MCF 10A (cell line): ENCODE measurements at regions not wholly inside any gene's neighbourhood (a gene's known extent, or its start where the extent isn't known, plus 50 kb on each side); places are given as distances from the start of the nearest gene placed in this dataset.

Experiments
- BruUV-seq: library from RNA; stranded (reverse); fragments of 400-500 nt; replicated peaks from 2 replicates; lab custom pipeline; 2021; lab: Mats Ljungman, UMichigan
- CTCF ChIA-PET: fragments of 300-600 bp; sonication (Branson Sonifier 250); formaldehyde crosslinking; extraction: SDS; loops from one replicate; lab custom pipeline; 2021; ENCODE audit warnings: antibody characterized with exemption, inconsistent platforms; lab: Yijun Ruan, JAX
- POLR2A ChIA-PET: fragments of 300-600, 350-650 bp; sonication (Branson Sonifier 250); formaldehyde crosslinking; extraction: SDS; loops from one replicate; lab custom pipeline; 2020; ENCODE audit warnings: antibody characterized with exemption, inconsistent platforms; lab: Yijun Ruan, JAX
- DNase-seq: peaks from one replicate; pipeline ENCODE4 v3.0.0-alpha.2; 2018; ENCODE audit not compliant: unreplicated experiment
- H3K27ac Mint-ChIP-seq: one replicate; pipeline ENCODE4 v1.8.0; 2022; ENCODE audit warnings: mild to moderate bottlenecking, low read depth, mixed read lengths; ENCODE audit not compliant: unreplicated experiment
- H3K27me3 Mint-ChIP-seq: one replicate; pipeline ENCODE4 v1.8.0; 2022; ENCODE audit warnings: mixed read lengths; ENCODE audit not compliant: insufficient read depth, unreplicated experiment
- H3K36me3 Mint-ChIP-seq: one replicate; pipeline ENCODE4 v1.8.0; 2022; ENCODE audit warnings: mild to moderate bottlenecking, moderate library complexity, mixed read lengths; ENCODE audit not compliant: insufficient read depth, unreplicated experiment
- H3K4me1 Mint-ChIP-seq: one replicate; pipeline ENCODE4 v1.8.0; 2022; ENCODE audit warnings: mixed read lengths; ENCODE audit not compliant: insufficient read depth, unreplicated experiment
- H3K4me3 Mint-ChIP-seq: one replicate; pipeline ENCODE4 v1.8.0; 2022; ENCODE audit warnings: mild to moderate bottlenecking, moderate library complexity, mixed read lengths; ENCODE audit not compliant: unreplicated experiment
- H3K9me3 Mint-ChIP-seq: one replicate; pipeline ENCODE4 v1.8.0; 2022; ENCODE audit warnings: mixed read lengths; ENCODE audit not compliant: unreplicated experiment
- CTCF ChIP-seq: fragments of 200-600 bp; IDR thresholded peaks from one replicate; pipeline ENCODE4 v1.8.0; 2022; ENCODE audit warnings: antibody characterized with exemption, mild to moderate bottlenecking; ENCODE audit not compliant: unreplicated experiment
- intact Hi-C: fragments of 100-400 bp; cut with micrococcal nuclease; formaldehyde crosslinking; loops from 2 replicates; pipeline ENCODE4 v1.14.1; 2022

- Mint-ChIP-seq H3K9me3 (no peaks in the 10 kb centered on the region), H3K36me3 (no peaks in the 10 kb centered on the region), H3K4me1 (peaks cover 7% of the 10 kb centered on the region), H3K4me3 (no peak overlapping the region), H3K27ac (no peak overlapping the region), H3K27me3 (no peaks in the 10 kb centered on the region)
- ChIA-PET CTCF (no interaction called here), POLR2A (interaction anchor here (0.6 to 4.5 kb wide), 6 partner anchors 11 to 118 kb away, joined by 3 to 22 read pairs (median 3); no protein-coding TSS in a partner anchor)
- no peak for DNase-seq
- intact Hi-C loops, result no loop called here
- BruUV-seq, result no TSS peak
- no peak for TF ChIP-seq CTCF
These were observed 76.5 kb upstream of the NR3C1 start for GRCh38 chr5:143480001-143480400.

GRCh38 chr5:143479394-143479793 lies 75.9 kb upstream of the NR3C1 start:
- Mint-ChIP-seq H3K27me3 (no peaks in the 10 kb centered on the region), H3K4me3 (no peak overlapping the region), H3K9me3 (no peaks in the 10 kb centered on the region), H3K36me3 (no peaks in the 10 kb centered on the region), H3K27ac (no peak overlapping the region), H3K4me1 (peaks cover 7% of the 10 kb centered on the region)
- ChIA-PET CTCF (interaction anchor here (0.6 kb wide), 1 partner anchor 29 kb away, joined by 3 read pairs; no protein-coding TSS in a partner anchor), POLR2A (interaction anchor here (1.5 to 4.5 kb wide), 2 partner anchors 15 to 63 kb away, joined by 3 to 22 read pairs; no protein-coding TSS in a partner anchor)
- BruUV-seq, result no TSS peak
- peak; percentile 69 for DNase-seq
- no peak for TF ChIP-seq CTCF
- intact Hi-C loops, result no loop called here

GRCh38 chr5:143476601-143477211 lies 73.2 kb upstream of the NR3C1 start:
- H3K4me3 Mint-ChIP-seq, result no peak overlapping the region
- intact Hi-C loops, result no loop called here
- BruUV-seq, result no TSS peak
- ChIA-PET CTCF (no interaction called here), POLR2A (interaction anchor here (4.5 kb wide), 1 partner anchor 18 kb away, joined by 22 read pairs; no protein-coding TSS in a partner anchor)
- H3K9me3 Mint-ChIP-seq, result no peaks in the 10 kb centered on the region
- DNase-seq, result no peak
- H3K36me3 Mint-ChIP-seq, result no peaks in the 10 kb centered on the region
- no peak overlapping the region for H3K27ac Mint-ChIP-seq
- no peaks in the 10 kb centered on the region for H3K27me3 Mint-ChIP-seq
- no peak for TF ChIP-seq CTCF
- peaks cover 7% of the 10 kb centered on the region for H3K4me1 Mint-ChIP-seq

- intact Hi-C loops, result no loop called here
- Mint-ChIP-seq H3K4me1 (peaks cover 11% of the 10 kb centered on the region), H3K27ac (no peak overlapping the region), H3K9me3 (no peaks in the 10 kb centered on the region), H3K4me3 (no peak overlapping the region), H3K36me3 (no peaks in the 10 kb centered on the region), H3K27me3 (no peaks in the 10 kb centered on the region)
- TF ChIP-seq CTCF, result no peak
- POLR2A ChIA-PET, result interaction anchor here (0.5 to 1.1 kb wide), 2 partner anchors 60 to 280 kb away, joined by 3 to 4 read pairs; no protein-coding TSS in a partner anchor
- CTCF ChIA-PET, result interaction anchor here (0.6 to 1.4 kb wide), 2 partner anchors 11 to 162 kb away, joined by 4 to 5 read pairs; no protein-coding TSS in a partner anchor
- DNase-seq, result no peak
- BruUV-seq, result no TSS peak
These were observed 71.1 kb upstream of the NR3C1 start for GRCh38 chr5:143474616-143475015.
